Activated CD4-positive, alpha-beta T cell treated with anti-CD3 and anti-CD28 coated beads, Interleukin-2, amount 10 ng/mL, durations not matched to agents 7 days and 5 days (primary cell): ENCODE measurements at regions not wholly inside any gene's neighbourhood (a gene's known extent, or its start where the extent isn't known, plus 50 kb on each side); places are given as distances from the start of the nearest gene placed in this dataset.

Experiments used
- CTCF ChIA-PET: fragments of 350-600 bp; sonication (Branson Sonifier 250); formaldehyde crosslinking; loops from one replicate; lab custom pipeline; 2021; ENCODE audit warnings: antibody characterized with exemption; lab: Charles Lee
- POLR2A ChIA-PET: fragments of 350-600 bp; sonication (Branson Sonifier 250); formaldehyde crosslinking; loops from one replicate; lab custom pipeline; 2021; ENCODE audit warnings: antibody characterized with exemption; lab: Charles Lee
- DNase-seq: peaks from one replicate; pipeline ENCODE4 v3.0.0-alpha.2; 2020
- H3K27ac Mint-ChIP-seq: one replicate; pipeline ENCODE4 v1.8.0; 2021; ENCODE audit warnings: mild to moderate bottlenecking, moderate library complexity, mixed read lengths
- H3K27me3 Mint-ChIP-seq: one replicate; pipeline ENCODE4 v1.8.0; 2021; ENCODE audit warnings: mixed read lengths
- H3K36me3 Mint-ChIP-seq: one replicate; pipeline ENCODE4 v1.8.0; 2021; ENCODE audit warnings: low read depth, mixed read lengths
- H3K4me1 Mint-ChIP-seq: one replicate; pipeline ENCODE4 v1.8.0; 2021; ENCODE audit warnings: mixed read lengths
- H3K4me3 Mint-ChIP-seq: one replicate; pipeline ENCODE4 v1.8.0; 2021; ENCODE audit warnings: mild to moderate bottlenecking, moderate library complexity, mixed read lengths
- H3K9me3 Mint-ChIP-seq: one replicate; pipeline ENCODE4 v1.8.0; 2021; ENCODE audit warnings: mixed read lengths

- no peak for DNase-seq
- Mint-ChIP-seq H3K27me3 (no peaks in the 10 kb centered on the region), H3K9me3 (no peaks in the 10 kb centered on the region), H3K36me3 (no peaks in the 10 kb centered on the region), H3K4me3 (no peak overlapping the region), H3K4me1 (peaks cover 2% of the 10 kb centered on the region), H3K27ac (no peak overlapping the region)
- ChIA-PET POLR2A (interaction anchor here (0.6 kb wide), 1 partner anchor 270 kb away, joined by 3 read pairs; no protein-coding TSS in a partner anchor), CTCF (no interaction called here)
Measured at GRCh38 chr21:43345046-43345745, 81.7 kb downstream of the SIK1 start.

DNA sequence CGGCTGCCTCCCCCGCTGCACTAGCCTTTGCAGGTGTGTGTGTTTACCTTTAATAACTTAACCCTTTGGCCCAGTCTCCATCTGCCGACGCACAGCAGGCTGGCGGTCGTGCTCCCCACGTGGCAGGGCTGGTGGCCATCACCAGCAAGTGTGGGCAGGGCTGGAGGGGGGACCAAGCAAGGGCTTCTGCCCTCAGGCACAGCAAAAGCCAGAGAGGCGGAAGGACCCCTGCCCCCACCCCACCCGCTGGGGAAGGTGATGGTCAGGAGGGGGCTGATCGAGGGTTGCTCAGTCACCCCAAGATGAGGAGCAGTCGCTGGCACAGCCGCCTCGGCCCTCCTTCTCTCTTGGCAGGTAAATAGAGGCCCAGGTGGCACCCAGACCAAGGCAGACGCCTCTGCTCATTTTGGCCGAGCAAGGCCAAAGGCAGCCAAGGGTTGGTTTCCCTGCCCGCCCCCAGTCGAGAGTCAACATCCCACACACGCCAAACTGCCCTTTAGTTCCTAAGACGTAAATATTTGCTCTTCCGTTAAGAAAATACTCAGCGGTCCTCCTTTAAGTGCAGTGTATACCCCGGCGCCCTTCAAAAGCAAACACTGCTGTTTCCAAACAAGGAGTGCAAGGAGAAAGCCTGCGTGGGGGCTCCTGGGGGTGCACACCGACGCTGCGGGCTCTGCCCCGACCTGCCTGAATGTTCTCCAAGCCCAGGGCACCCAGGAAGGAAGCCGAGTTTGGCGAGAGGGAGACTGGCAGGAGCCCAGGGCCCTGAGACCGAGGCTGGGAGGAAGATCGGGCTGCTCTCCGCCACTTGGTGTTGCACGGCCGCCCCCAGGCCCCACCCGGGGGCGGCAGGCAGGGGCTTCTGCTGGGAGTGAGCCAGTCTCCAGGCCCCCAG, 82.7 kb downstream of the SIK1 start:
- Mint-ChIP-seq H3K27me3 (peaks cover 1% of the 10 kb centered on the region), H3K9me3 (no peaks in the 10 kb centered on the region), H3K4me1 (peaks cover 2% of the 10 kb centered on the region), H3K4me3 (no peak overlapping the region), H3K27ac (no peak overlapping the region), H3K36me3 (no peaks in the 10 kb centered on the region)
- POLR2A ChIA-PET: no interaction called here
- CTCF ChIA-PET: no interaction called here
- no peak for DNase-seq

DNA sequence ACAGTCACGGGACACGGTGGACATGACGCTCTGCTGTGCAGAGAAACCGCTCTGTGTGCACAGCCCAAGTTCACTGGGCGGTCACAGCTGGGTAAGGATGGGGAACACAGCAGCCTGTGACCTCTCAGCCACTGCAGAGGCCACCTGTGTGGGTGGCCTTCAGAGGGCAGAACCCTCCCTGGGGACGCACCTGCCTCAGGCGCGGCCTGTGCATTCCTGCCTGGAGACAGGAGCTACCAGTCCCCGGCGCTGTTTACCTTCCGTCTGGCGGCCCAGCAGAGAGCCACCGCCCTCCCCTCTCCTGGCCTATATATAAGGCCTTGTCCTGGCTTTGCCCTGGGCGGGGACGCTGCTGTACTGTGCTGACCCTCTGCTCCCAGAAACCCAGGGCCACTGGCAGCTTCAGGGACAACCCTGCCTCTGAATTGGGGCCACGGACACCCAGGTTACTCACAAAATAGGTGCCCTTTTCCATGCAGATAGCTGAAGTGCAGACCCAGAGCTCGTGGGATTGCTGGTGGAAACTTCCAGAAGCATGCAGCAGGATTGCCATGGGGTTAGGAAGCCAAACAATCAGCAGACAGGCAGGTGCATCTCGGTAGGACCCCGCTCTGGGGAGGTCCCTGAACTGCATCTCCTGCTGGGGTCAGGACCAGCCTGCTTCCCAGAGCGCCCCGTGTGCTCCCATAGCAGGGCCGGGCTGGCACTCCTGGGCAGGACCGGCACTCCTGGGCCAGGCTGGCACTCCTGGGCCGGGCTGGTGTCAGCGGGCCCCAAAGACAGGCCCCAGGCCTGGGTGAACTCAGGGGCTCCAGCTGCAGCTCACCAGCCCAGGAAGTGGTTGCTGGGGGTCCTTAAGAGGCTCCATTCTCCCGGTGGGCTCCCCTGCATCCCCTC, 83.6 kb downstream of the SIK1 start:
- Mint-ChIP-seq H3K4me1 (peaks cover 8% of the 10 kb centered on the region), H3K4me3 (no peak overlapping the region), H3K27ac (no peak overlapping the region), H3K36me3 (no peaks in the 10 kb centered on the region), H3K9me3 (no peaks in the 10 kb centered on the region), H3K27me3 (peaks cover 3% of the 10 kb centered on the region)
- ChIA-PET CTCF (no interaction called here), POLR2A (no interaction called here)
- DNase-seq: no peak

GRCh38 chr21:43342301-43342881, 84.5 kb downstream of the SIK1 start:
- H3K9me3 Mint-ChIP-seq: no peaks in the 10 kb centered on the region
- ChIA-PET POLR2A (no interaction called here), CTCF (interaction anchor here (0.9 to 1.4 kb wide), 2 partner anchors 16 to 24 kb away, joined by 3 read pairs; no protein-coding TSS in a partner anchor)
- H3K4me1 Mint-ChIP-seq: peaks cover 10% of the 10 kb centered on the region
- H3K36me3 Mint-ChIP-seq: peaks cover 5% of the 10 kb centered on the region
- no peak for DNase-seq
- H3K27me3 Mint-ChIP-seq: peaks cover 3% of the 10 kb centered on the region
- H3K4me3 Mint-ChIP-seq: no peak overlapping the region
- no peak overlapping the region for H3K27ac Mint-ChIP-seq

GRCh38 chr21:43341378-43342161, 85.4 kb downstream of the SIK1 start:
- no peak overlapping the region for H3K4me3 Mint-ChIP-seq
- H3K4me1 Mint-ChIP-seq: peaks cover 10% of the 10 kb centered on the region
- CTCF ChIA-PET: interaction anchor here (0.9 to 1.4 kb wide), 4 partner anchors 10 to 23 kb away, joined by 3 read pairs; no protein-coding TSS in a partner anchor
- POLR2A ChIA-PET: no interaction called here
- H3K36me3 Mint-ChIP-seq: peaks cover 6% of the 10 kb centered on the region
- H3K27ac Mint-ChIP-seq: no peak overlapping the region
- H3K27me3 Mint-ChIP-seq: peaks cover 3% of the 10 kb centered on the region
- H3K9me3 Mint-ChIP-seq: peaks cover 3% of the 10 kb centered on the region
- DNase-seq: no peak

DNA sequence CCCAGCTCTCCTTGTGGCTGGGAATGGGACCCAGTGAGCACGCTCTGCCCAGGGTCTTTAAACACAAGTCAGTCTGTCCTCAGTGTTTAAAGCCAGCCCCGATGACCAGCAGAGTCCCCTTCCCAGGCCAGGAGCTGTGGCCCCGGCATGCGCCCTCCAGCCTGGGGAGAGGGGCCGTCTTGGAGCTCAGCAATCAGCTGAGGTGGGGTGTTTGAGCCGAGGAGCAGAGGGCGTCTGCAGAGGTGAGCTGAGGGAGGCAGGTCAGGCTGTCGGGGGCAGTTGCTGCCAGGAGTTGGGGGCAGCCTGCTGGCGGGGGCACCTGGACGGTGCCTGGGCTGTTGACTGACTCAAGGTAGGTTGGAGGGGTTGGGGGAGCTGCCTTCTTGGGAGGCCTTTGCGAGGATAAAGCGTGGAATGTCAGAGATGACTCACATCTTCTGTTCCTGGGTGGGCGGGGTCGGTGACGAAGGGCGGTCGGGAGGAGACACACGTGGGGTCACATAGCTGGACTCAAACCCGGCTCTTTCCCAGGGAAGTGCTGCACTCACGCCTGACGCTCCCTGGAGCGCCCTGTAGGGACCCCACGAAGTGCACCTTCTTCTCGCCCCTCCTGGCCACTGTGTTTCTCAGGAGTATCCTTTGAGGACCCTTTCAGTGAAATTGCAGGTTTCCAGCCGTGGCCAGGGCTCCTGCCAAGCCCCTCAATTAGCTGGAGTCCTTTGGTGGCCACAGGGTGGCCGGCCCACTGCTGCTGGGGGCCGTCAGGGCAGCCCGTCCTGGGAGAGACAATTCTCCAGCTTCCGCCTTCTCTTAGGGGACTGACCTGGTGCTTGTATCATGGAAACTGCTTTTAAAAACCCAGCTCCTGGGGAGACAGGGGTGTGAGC, 86.2 kb downstream of the SIK1 start:
- no peak overlapping the region for H3K27ac Mint-ChIP-seq
- POLR2A ChIA-PET: no interaction called here
- H3K27me3 Mint-ChIP-seq: peaks cover 3% of the 10 kb centered on the region
- CTCF ChIA-PET: interaction anchor here (1.0 to 1.4 kb wide), 3 partner anchors 9 to 23 kb away, joined by 3 read pairs; no protein-coding TSS in a partner anchor
- peaks cover 8% of the 10 kb centered on the region for H3K4me1 Mint-ChIP-seq
- H3K4me3 Mint-ChIP-seq: no peak overlapping the region
- H3K9me3 Mint-ChIP-seq: peaks cover 3% of the 10 kb centered on the region
- no peak for DNase-seq
- peaks cover 6% of the 10 kb centered on the region for H3K36me3 Mint-ChIP-seq

GRCh38 chr21:43339668-43340067, 87.3 kb downstream of the SIK1 start:
- no peak overlapping the region for H3K27ac Mint-ChIP-seq
- peaks cover 3% of the 10 kb centered on the region for H3K27me3 Mint-ChIP-seq
- peaks cover 9% of the 10 kb centered on the region for H3K9me3 Mint-ChIP-seq
- H3K4me3 Mint-ChIP-seq: no peak overlapping the region
- peaks cover 8% of the 10 kb centered on the region for H3K4me1 Mint-ChIP-seq
- ChIA-PET POLR2A (no interaction called here), CTCF (no interaction called here)
- H3K36me3 Mint-ChIP-seq: peaks cover 6% of the 10 kb centered on the region
- no peak for DNase-seq

DNA sequence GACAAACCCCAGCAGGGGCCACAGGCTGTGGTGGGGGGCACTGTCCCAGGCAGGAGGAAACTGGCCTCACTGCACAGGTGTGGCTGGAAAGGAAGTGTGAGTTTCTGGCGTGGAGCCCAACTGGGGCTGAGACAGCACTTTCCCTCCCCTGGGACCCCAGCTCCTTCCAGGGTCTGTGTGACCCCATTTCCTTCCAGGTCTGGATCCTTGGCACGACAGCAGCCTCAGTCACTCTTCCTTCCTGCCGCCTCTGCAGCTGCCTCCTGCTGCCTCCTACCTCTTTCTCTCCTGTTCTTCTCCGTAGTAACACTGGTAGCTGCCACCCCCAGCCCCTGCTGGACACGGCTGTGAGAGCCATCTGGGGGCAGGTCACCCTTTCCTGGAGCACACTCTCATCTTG, 88.0 kb downstream of the SIK1 start:
- H3K9me3 Mint-ChIP-seq: peaks cover 9% of the 10 kb centered on the region
- H3K27me3 Mint-ChIP-seq: peaks cover 3% of the 10 kb centered on the region
- H3K36me3 Mint-ChIP-seq: peaks cover 8% of the 10 kb centered on the region
- no peak overlapping the region for H3K27ac Mint-ChIP-seq
- no peak overlapping the region for H3K4me3 Mint-ChIP-seq
- ChIA-PET CTCF (no interaction called here), POLR2A (no interaction called here)
- peaks cover 8% of the 10 kb centered on the region for H3K4me1 Mint-ChIP-seq
- no peak for DNase-seq

- DNase-seq: no peak
- peak overlapping the region; percentile 58 for H3K27ac Mint-ChIP-seq
- no peak overlapping the region for H3K4me3 Mint-ChIP-seq
- H3K36me3 Mint-ChIP-seq: peaks cover 8% of the 10 kb centered on the region
- H3K27me3 Mint-ChIP-seq: peaks cover 3% of the 10 kb centered on the region
- ChIA-PET CTCF (no interaction called here), POLR2A (no interaction called here)
- H3K4me1 Mint-ChIP-seq: peaks cover 8% of the 10 kb centered on the region
- peaks cover 9% of the 10 kb centered on the region for H3K9me3 Mint-ChIP-seq
Measured at GRCh38 chr21:43337901-43338655, 88.9 kb downstream of the SIK1 start.

DNA sequence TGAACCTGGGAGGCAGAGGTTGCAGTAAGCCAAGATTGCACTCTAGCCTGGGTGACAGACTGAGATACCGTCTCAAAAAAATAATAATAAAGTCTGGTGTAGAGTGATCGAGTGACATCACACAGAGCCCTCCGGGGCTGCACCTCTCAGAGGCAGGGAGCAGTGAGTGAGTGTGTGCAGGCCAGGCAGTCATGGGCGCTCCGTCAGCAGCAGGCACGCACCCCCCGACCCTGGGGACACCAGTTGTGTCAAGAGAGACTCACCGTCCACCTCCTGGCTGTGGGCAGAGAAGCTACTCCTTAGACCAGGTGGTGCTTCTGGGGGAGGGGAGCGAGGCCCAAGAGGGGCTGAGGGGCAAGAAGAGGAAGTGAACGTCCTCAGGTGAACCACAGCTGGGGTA, 91.8 kb downstream of the SIK1 start:
- ChIA-PET CTCF (no interaction called here), POLR2A (no interaction called here)
- DNase-seq: no peak
- Mint-ChIP-seq H3K36me3 (peaks cover 8% of the 10 kb centered on the region), H3K9me3 (peaks cover 9% of the 10 kb centered on the region), H3K27me3 (peaks cover 3% of the 10 kb centered on the region), H3K27ac (no peak overlapping the region), H3K4me1 (peaks cover 8% of the 10 kb centered on the region), H3K4me3 (no peak overlapping the region)
